Ishikawa (cell line): ENCODE measurements at regions not wholly inside any gene's neighbourhood (a gene's known extent, or its start where the extent isn't known, plus 50 kb on each side); places are given as distances from the start of the nearest gene placed in this dataset.

Source experiments
- CREB1 ChIP-seq: IDR thresholded peaks from 2 replicates; pipeline ENCODE4 v1.6.1; 2012; ENCODE audit warnings: low read depth
- EGR1 ChIP-seq: IDR thresholded peaks from 2 replicates; pipeline ENCODE4 v1.6.1; 2012
- EP300 ChIP-seq: IDR thresholded peaks from 2 replicates; pipeline ENCODE4 v1.6.1; 2012; ENCODE audit warnings: borderline replicate concordance
- FOXM1 ChIP-seq: IDR thresholded peaks from 2 replicates; pipeline ENCODE4 v1.6.1; 2012; ENCODE audit warnings: low read depth, borderline replicate concordance
- NFIC ChIP-seq: IDR thresholded peaks from 2 replicates; pipeline ENCODE4 v1.6.1; 2012
- RAD21 ChIP-seq: IDR thresholded peaks from 2 replicates; pipeline ENCODE4 v1.6.1; 2012; ENCODE audit warnings: low read depth
- TAF1 ChIP-seq: IDR thresholded peaks from 2 replicates; pipeline ENCODE4 v1.6.1; 2012; ENCODE audit warnings: low read depth, mild to moderate bottlenecking
- TEAD4 ChIP-seq: IDR thresholded peaks from 2 replicates; pipeline ENCODE4 v1.6.1; 2012
- ZBTB7A ChIP-seq: IDR thresholded peaks from 2 replicates; pipeline ENCODE4 v1.6.1; 2012; ENCODE audit warnings: low read depth
- TF ChIP-seq, protein P1 (sequence below): IDR thresholded peaks from 2 replicates; pipeline ENCODE4 v1.6.1; 2012; ENCODE audit warnings: low read depth, mild to moderate bottlenecking
- TF ChIP-seq, protein P2 (sequence below): IDR thresholded peaks from 2 replicates; pipeline ENCODE4 v1.6.1; 2012
- TF ChIP-seq, protein P3 (sequence below): IDR thresholded peaks from 2 replicates; pipeline ENCODE4 v1.6.1; 2012

DNA sequence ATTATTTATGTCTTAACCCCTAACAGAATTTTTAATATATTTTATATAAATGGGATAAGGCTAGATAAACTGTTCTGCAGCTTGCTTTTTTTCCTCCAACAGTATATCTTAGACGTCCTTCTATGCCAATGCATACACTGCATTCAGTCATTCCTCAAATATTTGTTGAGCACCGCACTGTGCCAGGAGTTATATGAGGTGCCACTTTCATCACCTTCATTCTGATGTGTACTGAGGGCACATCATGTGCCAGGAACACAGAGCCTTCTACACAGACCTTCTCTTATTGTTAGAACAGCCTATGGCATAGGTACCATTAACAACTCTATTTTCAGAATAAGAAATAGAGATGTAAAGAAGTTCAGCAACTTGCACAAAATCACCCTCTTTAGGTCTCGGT is 570.1 kb downstream of the CDK5RAP2 start:
- no peak for TF ChIP-seq CREB1
- TF ChIP-seq ZBTB7A = no peak
- TF ChIP-seq, protein P1, sequence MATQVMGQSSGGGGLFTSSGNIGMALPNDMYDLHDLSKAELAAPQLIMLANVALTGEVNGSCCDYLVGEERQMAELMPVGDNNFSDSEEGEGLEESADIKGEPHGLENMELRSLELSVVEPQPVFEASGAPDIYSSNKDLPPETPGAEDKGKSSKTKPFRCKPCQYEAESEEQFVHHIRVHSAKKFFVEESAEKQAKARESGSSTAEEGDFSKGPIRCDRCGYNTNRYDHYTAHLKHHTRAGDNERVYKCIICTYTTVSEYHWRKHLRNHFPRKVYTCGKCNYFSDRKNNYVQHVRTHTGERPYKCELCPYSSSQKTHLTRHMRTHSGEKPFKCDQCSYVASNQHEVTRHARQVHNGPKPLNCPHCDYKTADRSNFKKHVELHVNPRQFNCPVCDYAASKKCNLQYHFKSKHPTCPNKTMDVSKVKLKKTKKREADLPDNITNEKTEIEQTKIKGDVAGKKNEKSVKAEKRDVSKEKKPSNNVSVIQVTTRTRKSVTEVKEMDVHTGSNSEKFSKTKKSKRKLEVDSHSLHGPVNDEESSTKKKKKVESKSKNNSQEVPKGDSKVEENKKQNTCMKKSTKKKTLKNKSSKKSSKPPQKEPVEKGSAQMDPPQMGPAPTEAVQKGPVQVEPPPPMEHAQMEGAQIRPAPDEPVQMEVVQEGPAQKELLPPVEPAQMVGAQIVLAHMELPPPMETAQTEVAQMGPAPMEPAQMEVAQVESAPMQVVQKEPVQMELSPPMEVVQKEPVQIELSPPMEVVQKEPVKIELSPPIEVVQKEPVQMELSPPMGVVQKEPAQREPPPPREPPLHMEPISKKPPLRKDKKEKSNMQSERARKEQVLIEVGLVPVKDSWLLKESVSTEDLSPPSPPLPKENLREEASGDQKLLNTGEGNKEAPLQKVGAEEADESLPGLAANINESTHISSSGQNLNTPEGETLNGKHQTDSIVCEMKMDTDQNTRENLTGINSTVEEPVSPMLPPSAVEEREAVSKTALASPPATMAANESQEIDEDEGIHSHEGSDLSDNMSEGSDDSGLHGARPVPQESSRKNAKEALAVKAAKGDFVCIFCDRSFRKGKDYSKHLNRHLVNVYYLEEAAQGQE = no peak
- no peak for TF ChIP-seq FOXM1
- TF ChIP-seq TAF1 = no peak
- TF ChIP-seq, protein P2, sequence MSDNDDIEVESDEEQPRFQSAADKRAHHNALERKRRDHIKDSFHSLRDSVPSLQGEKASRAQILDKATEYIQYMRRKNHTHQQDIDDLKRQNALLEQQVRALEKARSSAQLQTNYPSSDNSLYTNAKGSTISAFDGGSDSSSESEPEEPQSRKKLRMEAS = no peak
- TF ChIP-seq RAD21 = no peak
- no peak for TF ChIP-seq EP300
- no peak for TF ChIP-seq EGR1
- TF ChIP-seq, protein P3, sequence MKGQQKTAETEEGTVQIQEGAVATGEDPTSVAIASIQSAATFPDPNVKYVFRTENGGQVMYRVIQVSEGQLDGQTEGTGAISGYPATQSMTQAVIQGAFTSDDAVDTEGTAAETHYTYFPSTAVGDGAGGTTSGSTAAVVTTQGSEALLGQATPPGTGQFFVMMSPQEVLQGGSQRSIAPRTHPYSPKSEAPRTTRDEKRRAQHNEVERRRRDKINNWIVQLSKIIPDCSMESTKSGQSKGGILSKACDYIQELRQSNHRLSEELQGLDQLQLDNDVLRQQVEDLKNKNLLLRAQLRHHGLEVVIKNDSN = no peak
- no peak for TF ChIP-seq TEAD4
- TF ChIP-seq NFIC = no peak
